ENCODE measurements at regions not wholly inside any gene's neighbourhood (a gene's known extent, or its start where the extent isn't known, plus 50 kb on each side); places are given as distances from the start of the nearest gene placed in this dataset.

DNA sequence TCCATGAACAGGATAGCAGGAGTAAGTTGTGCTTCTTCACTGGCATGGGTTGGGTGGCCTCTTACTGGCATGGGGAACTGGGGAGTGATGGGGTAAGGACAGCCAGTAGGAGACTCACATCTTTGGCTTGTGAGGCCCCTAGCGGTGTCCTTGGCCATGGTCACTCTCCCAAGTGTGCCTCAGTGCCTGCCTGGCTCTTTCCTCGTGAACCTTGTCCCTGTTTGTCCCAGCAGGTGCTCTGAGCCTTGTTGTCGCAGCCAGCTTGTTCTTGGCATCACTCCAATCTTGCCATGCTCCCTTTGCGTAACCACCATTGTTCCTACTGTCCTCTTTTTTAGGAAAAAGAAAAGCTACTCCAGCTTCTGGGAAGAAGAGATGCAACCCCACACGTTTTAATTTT lies 53.6 kb upstream of the SDK2 start:
- peak in 1 of 2 experiments; percentile 46 for DNase-seq (ENCODE audit: low read depth in 1 of 2, low spot score in 2 of 2)
- Histone ChIP-seq H2BK20ac (ENCODE audit: low read length) (no peak overlapping the region), H2BK12ac (ENCODE audit: low read depth, low read length) (no peak overlapping the region), H3K56ac (replicated peaks; ENCODE audit: insufficient read length, low read depth, low read length) (no peak overlapping the region), H4K20me1 (replicated peaks in 1 of 2; ENCODE audit: control insufficient read depth in 1 of 2, insufficient read depth in 2 of 2, low read length in 2 of 2) (no peaks in the 10 kb centered on the region), H3K23ac (ENCODE audit: insufficient read length) (no peak overlapping the region), H3K23me2 (ENCODE audit: low read depth, low read length) (peaks cover 2% of the 10 kb centered on the region; the same call in 1 of the 2 replicates), H3K79me1 (ENCODE audit: low read depth, low read length) (no peaks in the 10 kb centered on the region), H3K4me3 (ENCODE audit: extremely low read depth in 1 of 4, insufficient read depth in 2 of 4, low read depth in 3 of 4, low read length in 4 of 4) (no peak overlapping the region), H3K4me1 (replicated peaks in 1 of 4; ENCODE audit: control insufficient read depth in 3 of 4, insufficient read depth in 4 of 4, low read length in 3 of 4) (0 out of 7 replicates have a peak, but pooled peaks cover 0 to 1% (median 0%) of the 10 kb centered on the region in 4 experiments), H2BK15ac (ENCODE audit: low read length) (no peak overlapping the region), H3K36me3 (ENCODE audit: control insufficient read depth in 2 of 4, insufficient read depth in 4 of 4, low read length in 3 of 4) (no peaks in the 10 kb centered on the region; a peak in 2 of 8 replicates), H3K14ac (ENCODE audit: insufficient read length) (no peak overlapping the region), H4K5ac (ENCODE audit: insufficient read length, low read depth, low read length) (no peak overlapping the region), H2BK5ac (ENCODE audit: low read depth, low read length) (no peak overlapping the region), H3K4ac (replicated peaks; ENCODE audit: insufficient read length, low read depth, low read length) (no peak overlapping the region), H2BK120ac (replicated peaks; ENCODE audit: low read depth, low read length) (no peak overlapping the region), H3K9ac (replicated peaks in 1 of 4; ENCODE audit: extremely low read depth in 1 of 4, low read depth in 3 of 4, low read length in 3 of 4) (no peak overlapping the region), H4K91ac (replicated peaks; ENCODE audit: insufficient read length, low read length) (no peak overlapping the region), H2AFZ (ENCODE audit: low read length) (no peak overlapping the region), H2AK5ac (ENCODE audit: low read depth, low read length) (no peak overlapping the region), H3K4me2 (ENCODE audit: insufficient read depth in 1 of 2, low read depth in 2 of 2, low read length in 2 of 2) (no peak overlapping the region), H3K79me2 (ENCODE audit: control insufficient read depth in 1 of 2, insufficient read depth in 2 of 2, low read length in 2 of 2) (no peaks in the 10 kb centered on the region), H4K8ac (ENCODE audit: extremely low read depth, insufficient read depth, low read length) (no peak overlapping the region), H3K27ac (ENCODE audit: low read depth, low read length) (no peak overlapping the region), H3K9me3 (ENCODE audit: insufficient read depth in 2 of 2, low read depth in 1 of 2, low read length in 1 of 2) (0 out of 4 replicates have a peak, but pooled peaks cover 0 to 8% of the 10 kb centered on the region in 2 experiments), H3K18ac (ENCODE audit: extremely low read depth, low read length) (no peak overlapping the region), H3K27me3 (replicated peaks in 1 of 4; ENCODE audit: control insufficient read depth in 3 of 4, extremely low read depth in 1 of 4, insufficient read depth in 3 of 4, low read length in 3 of 4) (no peaks in the 10 kb centered on the region)
- 63% methylated on average over 5 of the region's 5 CpGs; no CpG with 5 or more reads in 1 of the 2 experiments for WGBS, 2 experiments (ENCODE audit: extremely low coverage in 1 of 2, insufficient coverage in 1 of 2, insufficient read length in 1 of 2, insufficient replicate concordance in 2 of 2, low coverage in 1 of 2, low lambda C conversion rate in 2 of 2, missing lambda C conversion rate in 1 of 2)
- CTCF ChIA-PET (ENCODE audit: partially characterized antibody), result interaction anchor here (0.6 to 2.3 kb wide), 8 partner anchors 14 to 267 kb away, joined by 3 to 7 read pairs (median 4); no protein-coding TSS in a partner anchor
- FAIRE-seq, result no peak
- peak; percentile 43 to 65; a peak in 3 of 4 replicates for TF ChIP-seq RAD21 (IDR thresholded peaks at IDR 0.05 in 1 of 2, conservative IDR thresholded peaks at IDR 0.05 in 1 of 2; ENCODE audit: low read depth in 2 of 2, low read length in 2 of 2)
- TF ChIP-seq, protein P1, sequence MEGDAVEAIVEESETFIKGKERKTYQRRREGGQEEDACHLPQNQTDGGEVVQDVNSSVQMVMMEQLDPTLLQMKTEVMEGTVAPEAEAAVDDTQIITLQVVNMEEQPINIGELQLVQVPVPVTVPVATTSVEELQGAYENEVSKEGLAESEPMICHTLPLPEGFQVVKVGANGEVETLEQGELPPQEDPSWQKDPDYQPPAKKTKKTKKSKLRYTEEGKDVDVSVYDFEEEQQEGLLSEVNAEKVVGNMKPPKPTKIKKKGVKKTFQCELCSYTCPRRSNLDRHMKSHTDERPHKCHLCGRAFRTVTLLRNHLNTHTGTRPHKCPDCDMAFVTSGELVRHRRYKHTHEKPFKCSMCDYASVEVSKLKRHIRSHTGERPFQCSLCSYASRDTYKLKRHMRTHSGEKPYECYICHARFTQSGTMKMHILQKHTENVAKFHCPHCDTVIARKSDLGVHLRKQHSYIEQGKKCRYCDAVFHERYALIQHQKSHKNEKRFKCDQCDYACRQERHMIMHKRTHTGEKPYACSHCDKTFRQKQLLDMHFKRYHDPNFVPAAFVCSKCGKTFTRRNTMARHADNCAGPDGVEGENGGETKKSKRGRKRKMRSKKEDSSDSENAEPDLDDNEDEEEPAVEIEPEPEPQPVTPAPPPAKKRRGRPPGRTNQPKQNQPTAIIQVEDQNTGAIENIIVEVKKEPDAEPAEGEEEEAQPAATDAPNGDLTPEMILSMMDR (IDR thresholded peaks at IDR 0.05; ENCODE audit: control extremely low read depth in 1 of 3, insufficient read depth in 1 of 3, low read depth in 1 of 3, low read length in 3 of 3), result peak; percentile 49 to 62 (median 58)
- TF ChIP-seq SAP30 (IDR thresholded peaks at IDR 0.05; ENCODE audit: insufficient read depth, insufficient replicate concordance, low read length), result no peak
- POLR2A ChIA-PET (ENCODE audit: partially characterized antibody), result interaction anchor here (1.5 kb wide), 1 partner anchor 15 kb away, joined by 3 read pairs; no protein-coding TSS in a partner anchor
